ENCODE measurements at regions not wholly inside any gene's neighbourhood (a gene's known extent, or its start where the extent isn't known, plus 50 kb on each side); places are given as distances from the start of the nearest gene placed in this dataset.

- TF ChIP-seq CTCF (IDR thresholded peaks at IDR 0.05; ENCODE audit: low read length) = no peak
- TF ChIP-seq EZH2 (IDR thresholded peaks at IDR 0.05; ENCODE audit: borderline replicate concordance, low read length) = no peak
Observed at GRCh38 chr12:33575346-33575745, 135.7 kb upstream of the SYT10 start.

Measured in OCI-LY1 (cell line).